Upper lobe of right lung (tissue), 1 donor: ENCODE measurements at regions not wholly inside any gene's neighbourhood (a gene's known extent, or its start where the extent isn't known, plus 50 kb on each side); places are given as distances from the start of the nearest gene placed in this dataset.

Experiments used
- ATAC-seq: fragments of 200-7000 bp; cut with Tn5 transposase; one replicate; pipeline ENCODE4 v1.9.1; 2020; ENCODE audit warnings: mild to moderate bottlenecking, moderate library complexity
- DNase-seq: peaks from one replicate; pipeline ENCODE4 v3.0.0-alpha.2; 2020
- H3K27ac ChIP-seq: fragments of 200-600 bp; one replicate; pipeline ENCODE4 v1.8.0; 2022
- H3K27me3 ChIP-seq: fragments of 200-600 bp; one replicate; pipeline ENCODE4 v1.8.0; 2022; ENCODE audit warnings: mild to moderate bottlenecking
- H3K36me3 ChIP-seq: fragments of 200-600 bp; one replicate; pipeline ENCODE4 v1.8.0; 2022
- H3K4me1 ChIP-seq: fragments of 200-600 bp; one replicate; pipeline ENCODE4 v1.8.0; 2022
- H3K4me3 ChIP-seq: fragments of 200-600 bp; one replicate; pipeline ENCODE4 v1.8.0; 2022; ENCODE audit warnings: mild to moderate bottlenecking
- H3K9me3 ChIP-seq: fragments of 200-600 bp; one replicate; pipeline ENCODE4 v1.8.0; 2022
- intact Hi-C: fragments of 100-400 bp; cut with DNase I; formaldehyde crosslinking; loops from one replicate; pipeline ENCODE4 v1.11.0; 2022
- TF ChIP-seq, protein P1 (sequence below): fragments of 200-600 bp; IDR thresholded peaks from one replicate; pipeline ENCODE4 v1.8.0; 2022; ENCODE audit warnings: antibody characterized with exemption
- donor health status: DM: no; HTN: yes; CAD: no; lungs with severe emphysema.

DNA sequence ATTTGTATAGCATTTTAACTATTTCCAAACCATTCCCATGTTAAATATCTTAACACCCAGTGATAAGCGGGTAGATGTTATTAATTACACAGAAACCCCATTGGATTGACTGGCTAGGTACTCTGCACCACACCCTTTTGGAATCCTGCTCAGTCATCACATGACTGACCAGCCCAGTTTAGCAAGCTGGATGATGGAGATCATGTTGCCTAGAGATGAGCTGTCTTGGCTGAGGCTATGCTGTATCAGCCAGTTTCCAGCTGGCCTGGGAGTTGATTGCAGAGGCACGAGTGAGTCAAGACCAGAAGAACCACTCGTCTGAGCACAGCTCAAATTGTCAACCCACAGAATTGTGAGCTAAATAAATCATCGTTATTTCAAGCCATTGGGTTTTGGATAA lies 124.6 kb downstream of the ZNF621 start:
- no peaks in the 10 kb centered on the region for H3K27me3 ChIP-seq
- no peak for DNase-seq
- TF ChIP-seq, protein P1, sequence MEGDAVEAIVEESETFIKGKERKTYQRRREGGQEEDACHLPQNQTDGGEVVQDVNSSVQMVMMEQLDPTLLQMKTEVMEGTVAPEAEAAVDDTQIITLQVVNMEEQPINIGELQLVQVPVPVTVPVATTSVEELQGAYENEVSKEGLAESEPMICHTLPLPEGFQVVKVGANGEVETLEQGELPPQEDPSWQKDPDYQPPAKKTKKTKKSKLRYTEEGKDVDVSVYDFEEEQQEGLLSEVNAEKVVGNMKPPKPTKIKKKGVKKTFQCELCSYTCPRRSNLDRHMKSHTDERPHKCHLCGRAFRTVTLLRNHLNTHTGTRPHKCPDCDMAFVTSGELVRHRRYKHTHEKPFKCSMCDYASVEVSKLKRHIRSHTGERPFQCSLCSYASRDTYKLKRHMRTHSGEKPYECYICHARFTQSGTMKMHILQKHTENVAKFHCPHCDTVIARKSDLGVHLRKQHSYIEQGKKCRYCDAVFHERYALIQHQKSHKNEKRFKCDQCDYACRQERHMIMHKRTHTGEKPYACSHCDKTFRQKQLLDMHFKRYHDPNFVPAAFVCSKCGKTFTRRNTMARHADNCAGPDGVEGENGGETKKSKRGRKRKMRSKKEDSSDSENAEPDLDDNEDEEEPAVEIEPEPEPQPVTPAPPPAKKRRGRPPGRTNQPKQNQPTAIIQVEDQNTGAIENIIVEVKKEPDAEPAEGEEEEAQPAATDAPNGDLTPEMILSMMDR = no peak

DNA sequence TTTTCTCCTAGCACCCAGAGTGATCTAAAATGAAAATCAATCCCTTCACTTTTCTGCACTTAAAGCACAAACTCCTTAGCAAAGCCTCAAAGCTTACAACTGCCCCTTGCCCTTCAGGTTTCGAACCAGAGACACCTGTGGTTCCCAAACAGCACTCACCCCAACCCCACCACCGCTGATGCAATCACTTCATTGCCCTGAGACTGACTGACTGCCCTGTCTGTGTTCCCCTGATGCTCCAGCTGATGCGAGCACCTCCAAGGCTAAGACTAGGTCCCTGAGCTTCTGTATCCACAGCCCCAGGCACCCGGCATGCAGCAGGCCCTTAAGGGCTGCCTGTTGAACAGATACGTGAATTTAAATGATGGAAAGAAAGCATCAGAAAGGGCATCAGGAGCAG lies 127.3 kb downstream of the ZNF621 start:
- no peak overlapping the region for H3K4me3 ChIP-seq
- no peak for ATAC-seq
- no peaks in the 10 kb centered on the region for H3K27me3 ChIP-seq
- H3K9me3 ChIP-seq = no peaks in the 10 kb centered on the region
- intact Hi-C loops = no loop called here
- no peaks in the 10 kb centered on the region for H3K4me1 ChIP-seq
- no peaks in the 10 kb centered on the region for H3K36me3 ChIP-seq
- TF ChIP-seq, protein P1 = no peak
- H3K27ac ChIP-seq = no peak overlapping the region
- DNase-seq = no peak

More for the DNA sequence above, 124.6 kb downstream of the ZNF621 start:
- no peak overlapping the region for H3K4me3 ChIP-seq
- H3K36me3 ChIP-seq = no peaks in the 10 kb centered on the region
- H3K27ac ChIP-seq = no peak overlapping the region
- no peak for ATAC-seq
- no peaks in the 10 kb centered on the region for H3K9me3 ChIP-seq
- H3K4me1 ChIP-seq = no peaks in the 10 kb centered on the region
- intact Hi-C loops = no loop called here

DNA sequence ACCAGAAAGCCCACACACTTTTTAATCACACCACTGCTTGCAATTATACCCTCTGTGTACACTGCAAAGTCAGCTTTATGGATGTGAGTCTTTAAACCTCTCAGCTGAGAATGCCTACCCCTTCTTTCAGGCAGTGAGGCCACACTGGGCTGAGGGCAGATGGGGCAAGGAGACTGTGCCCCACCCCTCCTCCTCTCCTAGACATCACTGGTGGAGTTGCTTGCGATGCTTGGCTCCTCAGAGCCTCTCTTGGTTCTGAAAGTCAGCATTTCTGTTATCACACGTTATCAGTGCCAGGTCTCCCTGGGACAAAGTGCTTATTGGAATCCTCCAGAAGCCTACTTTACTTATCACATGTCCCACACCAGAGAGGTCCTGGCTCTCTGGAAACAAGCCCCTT lies 128.2 kb downstream of the ZNF621 start:
- TF ChIP-seq, protein P1 = no peak
- H3K36me3 ChIP-seq = no peaks in the 10 kb centered on the region
- DNase-seq (no peak), ATAC-seq (no peak)
- intact Hi-C loops = no loop called here
- no peaks in the 10 kb centered on the region for H3K9me3 ChIP-seq
- H3K27me3 ChIP-seq = no peaks in the 10 kb centered on the region
- H3K27ac ChIP-seq = no peak overlapping the region
- no peak overlapping the region for H3K4me3 ChIP-seq
- H3K4me1 ChIP-seq = no peaks in the 10 kb centered on the region

DNA sequence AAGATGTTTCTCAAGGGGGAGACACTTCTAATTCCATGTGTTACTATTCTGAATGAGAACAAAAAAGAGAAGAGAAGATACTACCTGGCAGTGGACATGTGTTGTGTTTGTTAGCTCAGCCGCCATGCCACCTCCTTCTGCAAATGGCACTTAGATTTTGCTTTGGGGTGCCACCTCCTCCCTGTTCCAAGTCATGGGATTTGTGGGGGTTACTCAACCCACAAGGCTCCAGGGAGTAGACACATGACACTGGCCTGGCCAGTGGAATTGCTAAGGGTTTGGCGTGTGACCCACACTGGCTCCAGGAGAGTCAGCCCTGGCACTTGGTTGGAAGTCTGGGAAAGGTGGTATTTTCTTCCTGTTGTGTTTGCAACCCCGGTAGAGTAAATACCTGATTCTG lies 129.1 kb downstream of the ZNF621 start:
- Histone ChIP-seq H3K36me3 (no peaks in the 10 kb centered on the region), H3K4me3 (no peak overlapping the region), H3K9me3 (no peaks in the 10 kb centered on the region), H3K27ac (no peak overlapping the region), H3K4me1 (no peaks in the 10 kb centered on the region), H3K27me3 (no peaks in the 10 kb centered on the region)
- DNase-seq (no peak), ATAC-seq (no peak)
- TF ChIP-seq, protein P1 = no peak
- intact Hi-C loops = no loop called here

DNA sequence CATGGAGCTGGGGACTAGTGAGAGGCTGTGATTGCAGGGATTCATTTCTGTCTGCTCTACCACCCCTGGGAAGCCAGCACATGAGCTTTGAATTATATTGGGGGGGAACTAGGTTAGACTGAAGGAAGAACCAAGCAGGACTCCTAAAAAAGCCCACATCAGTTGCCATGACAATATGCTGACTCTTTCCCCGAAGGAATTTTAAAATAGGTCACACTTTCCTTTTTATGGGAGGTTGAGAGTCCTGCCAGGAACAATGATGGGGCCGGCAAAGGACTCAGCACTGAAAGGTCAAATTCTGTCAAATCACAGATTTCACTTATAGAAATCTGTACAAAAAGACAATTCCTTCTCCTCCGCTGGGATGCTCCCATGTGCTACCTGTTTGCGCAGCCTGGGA lies 130.8 kb downstream of the ZNF621 start:
- intact Hi-C loops = no loop called here
- H3K36me3 ChIP-seq = no peaks in the 10 kb centered on the region
- ATAC-seq (no peak), DNase-seq (no peak)
- no peaks in the 10 kb centered on the region for H3K4me1 ChIP-seq
- TF ChIP-seq, protein P1 = no peak
- no peaks in the 10 kb centered on the region for H3K27me3 ChIP-seq
- H3K4me3 ChIP-seq = no peak overlapping the region
- H3K9me3 ChIP-seq = no peaks in the 10 kb centered on the region
- H3K27ac ChIP-seq = no peak overlapping the region

DNA sequence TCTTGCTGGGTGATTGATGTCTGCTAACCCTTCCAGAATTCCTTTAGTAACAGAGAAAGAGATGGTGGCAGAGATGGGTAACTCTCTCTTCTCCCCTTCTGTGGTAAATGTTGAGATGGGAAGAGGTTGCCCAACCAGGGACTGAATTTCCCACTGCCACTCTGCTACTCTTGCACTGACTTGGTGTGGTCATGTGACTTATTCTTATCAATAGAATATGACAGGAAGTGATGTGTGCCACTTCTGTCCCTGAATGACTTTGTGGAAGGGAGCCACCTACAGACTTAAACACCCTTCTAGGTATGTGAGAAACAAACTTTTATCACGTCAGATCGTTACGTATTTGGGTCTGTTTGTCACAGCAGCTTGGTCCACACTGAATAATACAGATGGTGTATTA lies 132.9 kb downstream of the ZNF621 start:
- Histone ChIP-seq H3K4me3 (no peak overlapping the region), H3K9me3 (no peaks in the 10 kb centered on the region), H3K4me1 (no peaks in the 10 kb centered on the region), H3K27ac (no peak overlapping the region), H3K36me3 (no peaks in the 10 kb centered on the region), H3K27me3 (no peaks in the 10 kb centered on the region)
- DNase-seq (no peak), ATAC-seq (no peak)
- intact Hi-C loops = no loop called here
- TF ChIP-seq, protein P1 = no peak
